Keratinocyte (primary cell): ENCODE measurements at regions not wholly inside any gene's neighbourhood (a gene's known extent, or its start where the extent isn't known, plus 50 kb on each side); places are given as distances from the start of the nearest gene placed in this dataset.

Experiments
- DNase-seq: peaks from one replicate; pipeline ENCODE4 v3.0.0-alpha.2; 2011; ENCODE audit warnings: low read depth, missing footprints, low spot score
- FAIRE-seq: peaks from 2 replicates; lab custom pipeline; 2011; peaks lifted over from hg19 to GRCh38; lab: Jason Lieb, UNC
- H2AFZ ChIP-seq: 2 replicates; pipeline ENCODE4 v1.6.0; 2012; ENCODE audit warnings: low read length, control low read depth, inconsistent platforms; ENCODE audit not compliant: control insufficient read depth
- H3K27ac ChIP-seq: 2 replicates; pipeline ENCODE4 v1.5.1; 2011; ENCODE audit warnings: low read length; ENCODE audit not compliant: control insufficient read depth, insufficient read depth
- H3K27me3 ChIP-seq: 3 replicates; pipeline ENCODE4 v1.6.0; 2011; ENCODE audit warnings: low read length; ENCODE audit not compliant: control insufficient read depth, insufficient read depth; ENCODE audit errors: extremely low read depth
- H3K36me3 ChIP-seq, 2 experiments: 2 replicates in 1 of 2; 3 replicates in 1 of 2; pipeline ENCODE4 v1.5.1; 2011; ENCODE audit warnings: low read length in 2 of 2, mild to moderate bottlenecking in 1 of 2; ENCODE audit not compliant: control insufficient read depth in 2 of 2, insufficient read depth in 2 of 2; ENCODE audit errors: extremely low read depth in 1 of 2
- H3K4me1 ChIP-seq: 3 replicates; pipeline ENCODE4 v1.5.1; 2011; ENCODE audit warnings: low read length; ENCODE audit not compliant: control insufficient read depth, insufficient read depth; ENCODE audit errors: extremely low read depth
- H3K4me2 ChIP-seq: 3 replicates; pipeline ENCODE4 v1.6.0; 2011; ENCODE audit warnings: low read depth, low read length; ENCODE audit not compliant: control insufficient read depth, insufficient read depth; ENCODE audit errors: extremely low read depth
- H3K4me3 ChIP-seq, 3 experiments: fragments of 200-600 bp in 1 of 3; sonication (generic) in 1 of 3; 2 replicates in 2 of 3; 3 replicates in 1 of 3; pipeline ENCODE4 v1.5.1; 2011 to 2016; ENCODE audit warnings: low read length in 3 of 3, mild to moderate bottlenecking in 3 of 3, control low read depth in 2 of 3, inconsistent platforms in 1 of 3, low read depth in 1 of 3, mixed read lengths in 1 of 3, mixed run types in 1 of 3, moderate library complexity in 1 of 3; ENCODE audit not compliant: control insufficient read depth in 2 of 3, insufficient read depth in 2 of 3; ENCODE audit errors: extremely low read depth in 1 of 3
- H3K79me2 ChIP-seq: 2 replicates; pipeline ENCODE4 v1.6.0; 2012; ENCODE audit warnings: low read length; ENCODE audit not compliant: control insufficient read depth, insufficient read depth
- H3K9ac ChIP-seq: 3 replicates; pipeline ENCODE4 v1.6.0; 2011; ENCODE audit warnings: low read length; ENCODE audit not compliant: control insufficient read depth, insufficient read depth; ENCODE audit errors: extremely low read depth
- H3K9me1 ChIP-seq: 3 replicates; pipeline ENCODE4 v1.6.0; 2011; ENCODE audit warnings: low read length; ENCODE audit not compliant: control insufficient read depth, insufficient read depth; ENCODE audit errors: extremely low read depth
- H3K9me3 ChIP-seq: 2 replicates; pipeline ENCODE4 v1.5.1; 2012; ENCODE audit warnings: low read depth, low read length; ENCODE audit not compliant: control insufficient read depth
- H4K20me1 ChIP-seq: 3 replicates; pipeline ENCODE4 v1.6.0; 2011; ENCODE audit warnings: low read length; ENCODE audit not compliant: control insufficient read depth, insufficient read depth; ENCODE audit errors: extremely low read depth
- EZH2 ChIP-seq: IDR thresholded peaks from one replicate; pipeline ENCODE4 v1.6.1; 2012; ENCODE audit warnings: inconsistent platforms, mild to moderate bottlenecking, low read length, moderate library complexity
- dilution Hi-C: fragments of 300-500 bp; cut with MboI; formaldehyde crosslinking; loops from one replicate; pipeline ENCODE4 v1.7.0; 2020; ENCODE audit warnings: low sequenced_read_pairs; ENCODE audit not compliant: extremely low pct_ligation_motif_present
- TF ChIP-seq, protein P1 (sequence below), 3 experiments: IDR thresholded peaks in 1 of 3; conservative IDR thresholded peaks in 1 of 3; optimal IDR thresholded peaks in 1 of 3; 2 replicates in 2 of 3; 3 replicates in 1 of 3; pipeline versions ENCODE3 to v1.5.1; 2011; ENCODE audit warnings: low read length in 3 of 3, mild to moderate bottlenecking in 3 of 3, moderate library complexity in 2 of 3, control low read depth in 1 of 3, inconsistent platforms in 1 of 3; ENCODE audit not compliant: insufficient read depth in 2 of 3; ENCODE audit errors: extremely low read depth in 1 of 3

DNA sequence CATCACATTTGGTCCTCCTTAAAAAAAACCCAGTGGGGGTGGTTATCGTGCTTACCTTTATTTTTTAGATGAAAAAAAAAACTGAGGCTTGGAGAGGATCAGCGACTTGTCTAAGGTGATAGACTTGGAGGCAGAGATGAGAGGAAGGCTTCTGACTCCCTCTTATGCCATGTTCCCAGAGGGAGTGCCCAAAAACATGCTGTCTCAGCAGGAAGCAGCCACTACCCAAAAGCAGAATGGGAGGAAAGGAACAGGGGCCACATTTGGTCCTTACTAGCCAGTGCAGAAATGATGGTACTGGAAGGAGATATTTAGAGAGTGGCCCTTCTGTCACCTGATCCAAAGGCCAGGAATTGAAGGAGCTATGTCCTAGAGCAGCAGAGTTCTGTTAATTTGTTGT is 118.4 kb downstream of the B3GNT2 start:
- DNase-seq (no peak), FAIRE-seq (no peak)
- Histone ChIP-seq H3K9ac (no peak overlapping the region), H3K4me3 (no peak overlapping the region), H3K4me1 (no peaks in the 10 kb centered on the region), H3K9me1 (no peaks in the 10 kb centered on the region), H3K79me2 (no peaks in the 10 kb centered on the region), H3K27me3 (no peaks in the 10 kb centered on the region), H3K36me3 (no peaks in the 10 kb centered on the region), H2AFZ (no peak overlapping the region), H3K4me2 (no peak overlapping the region), H3K27ac (no peak overlapping the region), H3K9me3 (no peaks in the 10 kb centered on the region), H4K20me1 (no peaks in the 10 kb centered on the region)
- TF ChIP-seq EZH2: no peak
- TF ChIP-seq, protein P1, sequence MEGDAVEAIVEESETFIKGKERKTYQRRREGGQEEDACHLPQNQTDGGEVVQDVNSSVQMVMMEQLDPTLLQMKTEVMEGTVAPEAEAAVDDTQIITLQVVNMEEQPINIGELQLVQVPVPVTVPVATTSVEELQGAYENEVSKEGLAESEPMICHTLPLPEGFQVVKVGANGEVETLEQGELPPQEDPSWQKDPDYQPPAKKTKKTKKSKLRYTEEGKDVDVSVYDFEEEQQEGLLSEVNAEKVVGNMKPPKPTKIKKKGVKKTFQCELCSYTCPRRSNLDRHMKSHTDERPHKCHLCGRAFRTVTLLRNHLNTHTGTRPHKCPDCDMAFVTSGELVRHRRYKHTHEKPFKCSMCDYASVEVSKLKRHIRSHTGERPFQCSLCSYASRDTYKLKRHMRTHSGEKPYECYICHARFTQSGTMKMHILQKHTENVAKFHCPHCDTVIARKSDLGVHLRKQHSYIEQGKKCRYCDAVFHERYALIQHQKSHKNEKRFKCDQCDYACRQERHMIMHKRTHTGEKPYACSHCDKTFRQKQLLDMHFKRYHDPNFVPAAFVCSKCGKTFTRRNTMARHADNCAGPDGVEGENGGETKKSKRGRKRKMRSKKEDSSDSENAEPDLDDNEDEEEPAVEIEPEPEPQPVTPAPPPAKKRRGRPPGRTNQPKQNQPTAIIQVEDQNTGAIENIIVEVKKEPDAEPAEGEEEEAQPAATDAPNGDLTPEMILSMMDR (optimal IDR thresholded peaks at IDR 0.05 in 1 of 3, IDR thresholded peaks at IDR 0.05 in 1 of 3, conservative IDR thresholded peaks at IDR 0.05 in 1 of 3; ENCODE audit: extremely low read depth in 1 of 3, insufficient read depth in 2 of 3, low read length in 3 of 3): no peak
- dilution Hi-C loops: no loop called here

DNA sequence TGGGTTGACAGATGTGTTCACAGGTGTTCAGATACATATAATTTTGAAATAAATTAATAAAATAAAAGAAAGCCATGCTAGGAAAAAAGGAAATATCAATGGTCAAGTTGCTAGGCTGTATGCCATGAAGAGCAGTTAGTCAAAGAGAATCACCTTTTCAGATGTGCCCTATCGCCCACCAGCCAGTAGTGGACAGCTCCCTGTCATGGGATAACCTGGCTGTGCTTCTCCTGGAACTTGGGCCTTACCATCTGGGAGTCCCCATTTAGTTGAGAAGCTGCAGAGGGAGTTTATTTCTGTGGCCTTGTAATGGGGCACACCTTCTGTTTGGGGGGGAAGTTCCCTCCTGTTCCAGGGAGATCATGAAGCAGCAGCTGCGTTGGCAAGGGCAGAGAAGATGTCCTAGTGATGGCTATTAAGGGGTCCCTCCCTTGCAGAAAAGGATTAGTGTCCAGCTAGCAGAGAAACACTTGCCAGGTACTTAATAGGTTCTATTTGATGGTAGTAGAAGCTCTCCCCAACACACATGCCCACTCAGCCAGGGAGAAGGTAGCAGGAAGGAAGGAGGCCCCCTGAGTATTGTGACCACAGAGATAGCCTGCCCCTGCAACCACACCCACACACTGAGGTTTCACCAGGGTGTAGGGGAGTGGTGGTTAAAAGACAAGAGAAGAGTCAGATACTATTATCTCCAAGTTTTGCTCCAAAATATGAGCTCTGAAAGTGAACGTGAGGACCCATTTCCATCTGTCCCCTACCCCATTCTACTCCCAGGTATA is 117.7 kb downstream of the B3GNT2 start:
- no peak for TF ChIP-seq EZH2
- TF ChIP-seq, protein P1 (optimal IDR thresholded peaks at IDR 0.05 in 1 of 3, IDR thresholded peaks at IDR 0.05 in 1 of 3, conservative IDR thresholded peaks at IDR 0.05 in 1 of 3; ENCODE audit: extremely low read depth in 1 of 3, insufficient read depth in 2 of 3, low read length in 3 of 3): no peak
- Histone ChIP-seq H3K9ac (no peak overlapping the region), H3K79me2 (no peaks in the 10 kb centered on the region), H3K4me2 (no peak overlapping the region), H3K27me3 (no peaks in the 10 kb centered on the region), H3K27ac (no peak overlapping the region), H3K9me1 (no peaks in the 10 kb centered on the region), H3K36me3 (no peaks in the 10 kb centered on the region), H2AFZ (no peak overlapping the region), H3K9me3 (no peaks in the 10 kb centered on the region), H3K4me3 (no peak overlapping the region), H3K4me1 (no peaks in the 10 kb centered on the region), H4K20me1 (no peaks in the 10 kb centered on the region)
- FAIRE-seq (no peak), DNase-seq (no peak)
- dilution Hi-C loops: no loop called here
